HG03159 (cell line): ENCODE measurements at regions not wholly inside any gene's neighbourhood (a gene's known extent, or its start where the extent isn't known, plus 50 kb on each side); places are given as distances from the start of the nearest gene placed in this dataset.
A peak's percentile ranks its signal among the peaks of the same experiment; 100 is the strongest.

Experiments used
- ATAC-seq: cut with Tn5 transposase; IDR thresholded peaks from one replicate; pipeline ENCODE4 v1.9.1; 2021; ENCODE audit warnings: mild to moderate bottlenecking, moderate library complexity; ENCODE audit not compliant: unreplicated experiment

GRCh38 chr14:61193476-61193875 is 87.7 kb downstream of the TMEM30B start:
- no peak for ATAC-seq

DNA sequence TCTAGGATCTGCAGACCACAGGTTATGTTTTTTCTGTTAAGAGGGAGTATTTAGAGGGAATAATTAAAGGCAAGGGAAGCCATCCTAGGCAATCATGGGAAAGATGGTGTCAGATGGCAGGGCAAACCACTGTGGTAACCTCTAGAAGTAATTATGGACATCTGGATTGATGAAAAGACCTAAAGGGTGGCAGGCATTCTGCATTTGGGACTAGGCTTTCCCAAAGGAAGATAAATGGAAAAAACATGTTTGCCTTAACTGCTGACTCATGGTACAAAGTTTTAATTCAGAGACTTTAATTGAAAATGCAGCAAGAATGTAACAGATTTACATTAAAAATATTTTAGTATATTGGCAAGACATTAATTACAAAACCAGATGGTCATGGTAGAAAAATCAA is 88.1 kb downstream of the TMEM30B start:
- no peak for ATAC-seq

GRCh38 chr14:61191733-61192132 is 89.4 kb downstream of the TMEM30B start:
- ATAC-seq: no peak

GRCh38 chr14:61190341-61190740 is 90.8 kb downstream of the TMEM30B start:
- ATAC-seq: no peak

GRCh38 chr14:61188978-61189808 is 91.9 kb downstream of the TMEM30B start:
- ATAC-seq: peak; percentile 67

DNA sequence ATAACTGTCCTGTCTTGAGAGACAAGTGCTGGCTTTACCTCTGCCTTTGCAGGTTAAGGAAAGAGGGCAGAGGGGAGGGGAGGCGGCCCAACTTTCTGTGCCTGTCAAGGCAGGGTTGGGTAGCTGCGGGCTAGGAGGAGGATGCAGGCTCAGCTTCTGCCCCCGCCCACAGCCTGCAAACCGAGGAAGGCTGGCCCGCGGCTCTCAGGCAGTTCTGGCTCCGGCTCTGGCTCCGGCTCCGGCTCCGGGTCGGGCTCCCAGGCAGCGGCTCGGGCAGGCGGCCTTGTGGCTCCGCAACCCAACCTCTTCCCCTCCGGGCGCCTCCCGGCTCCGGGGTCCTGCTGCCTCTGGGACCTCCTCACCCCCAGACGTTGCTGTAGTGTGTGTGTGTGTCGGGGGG is 92.9 kb downstream of the TMEM30B start:
- ATAC-seq: no peak

GRCh38 chr14:61187196-61187905 is 93.8 kb downstream of the TMEM30B start:
- no peak for ATAC-seq

- ATAC-seq: no peak
These were observed 94.6 kb downstream of the TMEM30B start for GRCh38 chr14:61186341-61187195.

- ATAC-seq: no peak
These were observed 95.6 kb downstream of the TMEM30B start for GRCh38 chr14:61185534-61185933.

- no peak for ATAC-seq
These were observed 97.0 kb downstream of the TMEM30B start for GRCh38 chr14:61184112-61184511.

DNA sequence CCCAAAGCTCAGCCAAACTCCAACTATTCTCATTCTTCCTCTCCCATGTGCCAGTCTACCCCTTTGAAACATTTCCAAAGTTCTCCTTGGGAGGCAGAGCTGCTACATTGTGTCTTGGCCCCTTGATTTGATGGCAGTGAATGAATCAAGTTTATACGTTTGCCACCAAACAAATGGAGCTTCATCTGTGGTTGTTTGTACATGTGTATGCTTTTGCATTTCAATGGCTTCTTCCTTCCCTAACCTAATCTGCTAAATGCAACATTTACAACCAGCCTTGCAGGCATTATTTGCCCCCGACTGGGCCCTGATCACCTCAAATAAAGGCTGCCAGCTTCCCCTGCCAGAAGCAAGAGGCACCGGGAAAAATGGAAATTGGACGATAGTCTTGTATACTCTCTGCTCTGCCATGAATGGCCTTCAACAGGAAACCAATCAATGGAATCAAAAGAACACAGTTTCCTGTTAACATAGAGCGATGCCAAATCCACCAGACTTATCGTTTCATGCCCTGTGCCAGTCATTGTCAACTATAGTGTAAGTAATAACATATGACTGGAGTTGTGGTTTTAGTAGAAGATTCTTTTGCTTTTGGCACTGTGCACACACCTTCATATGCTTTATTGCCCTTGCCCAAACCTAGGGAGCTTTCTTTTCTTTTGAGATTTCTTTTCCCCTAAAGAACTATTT is 97.8 kb downstream of the TMEM30B start:
- no peak for ATAC-seq

DNA sequence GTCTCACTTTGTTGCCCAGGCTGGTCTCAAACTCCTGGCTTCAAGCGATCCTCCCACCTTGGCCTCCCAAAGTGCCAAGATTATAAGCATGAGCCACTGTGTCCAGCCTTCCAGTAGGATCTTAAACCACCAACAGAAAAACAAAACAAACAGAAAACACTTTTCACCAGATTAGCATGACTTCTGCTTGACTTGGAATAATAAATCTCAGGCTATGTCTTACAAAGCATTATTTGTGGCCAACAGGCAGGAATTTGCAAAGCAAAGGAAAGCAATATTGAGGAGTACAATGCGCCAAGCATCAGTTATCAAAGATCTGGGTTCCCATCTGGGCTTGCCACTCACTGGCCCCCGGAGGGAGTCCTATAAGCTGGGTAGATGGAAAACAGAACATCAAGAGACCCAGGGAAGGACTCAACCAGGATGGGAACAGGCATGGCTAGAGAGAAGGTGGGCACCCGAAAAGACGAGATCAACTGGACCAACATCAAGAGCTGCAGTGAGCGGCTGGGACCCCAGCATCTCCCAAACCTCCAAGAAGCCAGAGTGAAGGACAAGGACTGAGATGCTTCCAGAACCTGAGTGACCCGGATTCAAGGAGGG is 101.2 kb downstream of the TMEM30B start:
- no peak for ATAC-seq

DNA sequence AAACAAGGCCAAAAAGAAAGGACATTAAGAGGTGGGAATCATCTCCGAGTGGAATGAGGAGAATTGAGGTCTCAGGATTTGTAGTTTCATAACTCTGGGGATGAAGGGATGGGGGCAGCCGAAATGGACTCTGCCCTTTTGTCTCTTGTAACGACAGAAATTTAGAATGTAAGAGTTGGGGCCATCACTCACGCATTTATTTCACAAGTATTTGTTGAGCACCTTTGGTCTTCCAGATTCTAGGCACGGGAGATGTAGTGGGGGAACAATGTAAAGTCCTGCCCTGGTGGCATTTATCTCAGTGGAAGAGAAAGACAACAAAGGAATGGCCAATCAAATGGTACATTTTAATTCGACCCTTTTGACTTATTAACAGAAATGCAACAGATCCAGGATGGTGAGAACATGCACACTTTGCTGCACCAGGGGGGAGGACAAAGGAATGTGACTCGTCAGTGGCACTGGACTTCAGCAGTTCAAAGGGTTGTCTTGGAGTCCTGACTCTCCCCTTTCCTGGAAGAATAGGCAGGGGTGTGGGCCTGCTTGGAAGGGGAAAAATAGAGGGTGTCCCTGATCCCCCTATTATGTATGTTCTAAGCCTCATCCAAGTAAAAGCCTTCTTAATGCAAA is 102.0 kb downstream of the TMEM30B start:
- no peak for ATAC-seq

DNA sequence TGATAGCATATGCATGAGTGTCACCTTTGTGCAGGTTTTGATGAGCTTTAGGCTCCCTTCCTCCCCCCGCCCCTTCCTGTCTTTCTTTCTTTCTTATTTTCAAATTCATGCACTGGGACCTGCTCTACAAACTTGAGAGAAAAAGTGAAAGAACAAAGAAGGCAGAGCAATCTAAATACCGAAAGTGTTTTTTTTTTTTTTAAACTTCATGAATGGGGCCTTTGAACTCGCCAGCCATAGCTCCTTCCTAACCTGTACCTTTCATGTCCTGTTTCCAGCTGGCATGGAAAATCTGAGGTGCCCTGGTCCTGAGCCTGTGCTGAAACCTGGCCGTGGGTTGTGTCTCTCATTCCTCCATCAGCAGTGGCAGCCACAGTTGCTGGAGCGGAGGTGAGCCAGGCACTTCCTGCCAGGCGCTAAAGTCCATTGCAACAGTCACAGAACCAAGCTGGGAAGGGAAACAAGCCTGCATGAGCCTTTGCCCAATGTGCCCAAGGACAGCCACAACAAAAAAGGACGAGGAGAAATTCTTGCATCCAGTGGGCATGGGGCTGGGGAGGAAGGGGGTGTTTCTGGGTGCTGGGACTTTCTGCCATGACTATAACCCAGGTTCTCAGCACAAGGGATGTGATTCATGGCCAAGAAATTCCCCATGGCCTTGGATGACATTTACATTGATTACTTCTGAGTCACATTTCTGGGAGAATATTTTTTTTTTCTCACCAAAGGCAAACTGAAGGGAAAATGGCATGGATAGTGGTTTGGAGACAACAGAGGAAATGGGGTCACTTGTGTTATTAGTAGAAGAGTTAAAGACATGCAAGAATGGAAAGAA is 102.7 kb downstream of the TMEM30B start:
- ATAC-seq: no peak

DNA sequence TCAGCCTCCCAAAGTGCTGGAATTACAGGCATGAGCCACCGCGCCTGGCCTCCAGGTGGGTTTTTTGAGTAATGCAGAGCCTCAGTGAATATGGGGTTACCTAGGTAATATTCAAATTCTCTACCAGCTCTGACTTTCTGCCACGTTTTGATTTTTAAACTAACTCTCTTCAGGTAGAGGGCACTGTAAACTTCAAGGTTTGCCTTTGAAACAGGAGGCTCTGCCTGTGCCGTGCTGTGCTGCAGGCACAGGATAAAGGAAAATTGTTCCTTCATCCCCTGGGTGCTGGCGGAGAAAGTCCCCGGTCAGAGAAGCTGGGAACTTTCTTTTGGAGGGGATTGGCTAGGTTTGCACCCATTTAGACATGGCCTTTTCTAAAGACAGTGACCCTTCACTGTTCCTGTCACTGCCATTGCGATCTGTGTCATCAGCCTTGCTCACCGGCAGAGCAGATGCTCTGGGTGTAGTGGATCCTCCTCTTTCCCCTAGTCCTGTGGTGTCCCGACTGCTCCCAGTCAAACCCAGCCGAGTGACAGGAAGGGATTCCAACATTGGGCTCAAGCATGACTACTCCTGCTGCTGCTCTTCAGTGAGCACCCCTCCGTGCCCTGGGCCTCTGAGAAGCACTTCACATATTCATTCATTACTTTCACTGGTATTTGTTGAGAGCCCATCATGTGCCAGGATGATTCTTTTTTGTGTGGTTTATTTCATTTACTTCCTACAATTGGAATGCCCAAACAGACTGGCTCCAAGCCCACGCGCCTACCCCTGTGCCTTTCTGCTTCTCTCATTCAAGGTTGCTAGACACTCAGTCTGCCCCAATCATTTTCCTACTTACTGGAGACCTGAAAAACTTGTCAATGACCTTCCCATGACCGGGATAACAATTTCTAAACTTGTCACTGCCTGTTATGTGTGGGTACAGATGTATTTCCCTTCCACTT is 103.6 kb downstream of the TMEM30B start:
- no peak for ATAC-seq

DNA sequence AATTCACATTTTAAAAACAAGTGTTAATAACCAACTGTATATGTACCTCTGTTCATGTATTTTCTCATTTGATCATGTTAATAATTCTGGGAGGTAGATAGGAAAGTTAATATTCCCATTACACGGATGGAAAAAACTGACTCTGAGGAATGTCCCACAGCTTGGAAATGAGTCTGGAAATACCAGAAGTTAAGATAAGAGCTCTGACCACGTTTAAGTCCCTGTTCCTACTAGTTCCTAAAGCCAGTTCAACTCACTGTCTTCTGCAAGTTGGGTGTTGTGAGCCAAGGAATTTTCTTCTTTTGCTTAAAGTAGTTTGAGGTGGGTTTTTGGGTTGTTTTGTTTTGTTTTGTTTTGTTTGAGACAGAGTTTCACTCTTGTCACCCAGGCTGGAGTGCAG is 104.5 kb downstream of the TMEM30B start:
- no peak for ATAC-seq

- no peak for ATAC-seq
These were observed 106.2 kb downstream of the TMEM30B start for GRCh38 chr14:61174987-61175386.

GRCh38 chr14:61174441-61174891 is 106.7 kb downstream of the TMEM30B start:
- ATAC-seq: no peak
